GM12878 (cell line): ENCODE measurements at regions not wholly inside any gene's neighbourhood (a gene's known extent, or its start where the extent isn't known, plus 50 kb on each side); places are given as distances from the start of the nearest gene placed in this dataset.

ENCODE experiments used
- ATAC-seq: fragments of 200-7000 bp; cut with Tn5 transposase; 3 replicates; pipeline ENCODE4 v1.9.1; 2020; ENCODE audit warnings: mild to moderate bottlenecking, moderate library complexity
- BruUV-seq: library from RNA; stranded (reverse); fragments of 400-500 nt; replicated peaks from 2 replicates; lab custom pipeline; 2021; lab: Mats Ljungman, UMichigan
- CTCF ChIA-PET: fragments of 300-600 bp; sonication (Branson Sonifier 250); formaldehyde crosslinking; extraction: SDS; loops from one replicate; lab custom pipeline; 2021; ENCODE audit warnings: inconsistent platforms; lab: Yijun Ruan, JAX
- POLR2A ChIA-PET: fragments of 350-600 bp; formaldehyde crosslinking; extraction: SDS; loops from one replicate; lab custom pipeline; 2021; ENCODE audit warnings: inconsistent platforms; lab: Charles Lee
- RAD21 ChIA-PET: fragments of 300-600 bp; sonication (Branson Sonifier 250); formaldehyde crosslinking; loops from one replicate; lab custom pipeline; 2023; ENCODE audit warnings: antibody characterized with exemption; ENCODE audit not compliant: unreplicated experiment; lab: Charles Lee
- SMC1A ChIA-PET: fragments of 300-600 bp; sonication (Branson Sonifier 250); formaldehyde crosslinking; loops from one replicate; lab custom pipeline; 2023; ENCODE audit not compliant: unreplicated experiment, uncharacterized antibody; lab: Charles Lee
- DNase-seq: peaks from one replicate; pipeline ENCODE4 v3.0.0-alpha.2; 2011; ENCODE audit warnings: low read depth, low spot score
- FAIRE-seq: peaks from 3 replicates; lab custom pipeline; 2011; peaks lifted over from hg19 to GRCh38; lab: Jason Lieb, UNC
- H2AFZ ChIP-seq: 2 replicates; pipeline ENCODE4 v1.6.0; 2011; ENCODE audit warnings: low read depth, low read length, control low read depth; ENCODE audit not compliant: control insufficient read depth
- H3K27ac ChIP-seq: 2 replicates; pipeline ENCODE4 v1.5.1; 2011; ENCODE audit warnings: control low read depth; ENCODE audit not compliant: control insufficient read depth, insufficient read depth
- H3K27me3 ChIP-seq, 2 experiments: replicated peaks in 1 of 2; 2 replicates each; pipeline versions ENCODE4 v1.6.0 to v1.6.1; 2011; ENCODE audit warnings: low read length in 1 of 2; ENCODE audit not compliant: control insufficient read depth in 2 of 2, insufficient read depth in 2 of 2
- H3K36me3 ChIP-seq, 2 experiments: 2 replicates each; pipeline ENCODE4 v1.5.1; 2011; ENCODE audit warnings: low read length in 1 of 2; ENCODE audit not compliant: control insufficient read depth in 2 of 2, insufficient read depth in 2 of 2
- H3K4me1 ChIP-seq: 2 replicates; pipeline ENCODE4 v1.6.1; 2011; ENCODE audit warnings: mild to moderate bottlenecking, low read length, moderate library complexity, mixed read lengths; ENCODE audit not compliant: control insufficient read depth, insufficient read depth
- H3K4me2 ChIP-seq: 2 replicates; pipeline ENCODE4 v1.6.0; 2011; ENCODE audit warnings: control low read depth; ENCODE audit not compliant: control insufficient read depth, insufficient read depth
- H3K4me3 ChIP-seq: fragments of 200-600 bp; sonication (generic); 2 replicates; pipeline ENCODE4 v1.5.1; 2016
- H3K79me2 ChIP-seq: 2 replicates; pipeline ENCODE4 v1.6.0; 2011; ENCODE audit warnings: low read length; ENCODE audit not compliant: control insufficient read depth, insufficient read depth
- H3K9ac ChIP-seq: 2 replicates; pipeline ENCODE4 v1.8.0; 2011; ENCODE audit warnings: low read length, control low read depth, mixed read lengths; ENCODE audit not compliant: control insufficient read depth, insufficient read depth
- H3K9me3 ChIP-seq: replicated peaks from 3 replicates; pipeline ENCODE4 v1.5.1; 2011; ENCODE audit warnings: mild to moderate bottlenecking, low read length; ENCODE audit not compliant: control insufficient read depth, insufficient read depth
- H4K20me1 ChIP-seq: 2 replicates; pipeline ENCODE4 v1.6.0; 2011; ENCODE audit not compliant: control insufficient read depth, insufficient read depth
- CHD2 ChIP-seq: IDR thresholded peaks from 2 replicates; pipeline ENCODE4 v1.6.1; 2011; ENCODE audit warnings: low read depth, low read length, improper control_type of control experiment, borderline replicate concordance
- CUX1 ChIP-seq: IDR thresholded peaks from 2 replicates; pipeline ENCODE4 v1.6.1; 2012; ENCODE audit warnings: improper control_type of control experiment, low read depth, low read length; ENCODE audit not compliant: insufficient replicate concordance
- ESRRA ChIP-seq: IDR thresholded peaks from 2 replicates; pipeline ENCODE4 v1.6.1; 2012; ENCODE audit warnings: mild to moderate bottlenecking, low read length, improper control_type of control experiment
- SUPT20H ChIP-seq: IDR thresholded peaks from 2 replicates; pipeline ENCODE4 v1.6.1; 2011; ENCODE audit warnings: low read depth, mild to moderate bottlenecking, low read length, moderate library complexity, borderline replicate concordance; ENCODE audit not compliant: control insufficient read depth
- TCF3 ChIP-seq: IDR thresholded peaks from 2 replicates; pipeline ENCODE4 v1.6.1; 2012; ENCODE audit warnings: low read depth, mild to moderate bottlenecking, low read length, borderline replicate concordance; ENCODE audit not compliant: insufficient read depth
- ZBTB11 ChIP-seq: fragments of 450-650 bp; formaldehyde crosslinking; IDR thresholded peaks from 2 replicates; pipeline ENCODE4 v1.5.0; 2022; ENCODE audit warnings: mild to moderate bottlenecking, missing genetic modification characterization
- ZBTB4 ChIP-seq: fragments of 450-650 bp; formaldehyde crosslinking; IDR thresholded peaks from 2 replicates; pipeline ENCODE4 v1.4.0; 2022; ENCODE audit warnings: mild to moderate bottlenecking, moderate library complexity
- WGBS: methylation state at CpG from one replicate; pipeline ENCODE4 v1.1.6; 2016; ENCODE audit warnings: low lambda C conversion rate; ENCODE audit not compliant: insufficient replicate concordance, insufficient coverage; ENCODE audit errors: missing lambda C conversion rate; 5-methylcytosine and 5-hydroxymethylcytosine counted together
- in situ Hi-C: fragments of 300-500 bp; cut with MboI; formaldehyde crosslinking; loops from 9 replicates; pipeline ENCODE4 v1.14.3; 2018; ENCODE audit warnings: mixed read lengths
- intact Hi-C: fragments of 100-400 bp; cut with micrococcal nuclease; formaldehyde crosslinking; loops from one replicate; pipeline ENCODE4 v1.14.2; 2022; ENCODE audit not compliant: unreplicated experiment

- 38% methylated on average over 28 of the region's 28 CpGs for WGBS
- Histone ChIP-seq H3K4me2 (no peak overlapping the region), H3K36me3 (no peaks in the 10 kb centered on the region), H3K4me3 (no peak overlapping the region), H3K79me2 (no peaks in the 10 kb centered on the region), H3K9me3 (no peaks in the 10 kb centered on the region; the same call in 2 of the 3 replicates), H4K20me1 (no peaks in the 10 kb centered on the region), H2AFZ (no peak overlapping the region), H3K4me1 (no peaks in the 10 kb centered on the region), H3K9ac (no peak overlapping the region), H3K27ac (no peak overlapping the region), H3K27me3 (no peaks in the 10 kb centered on the region)
- SMC1A ChIA-PET = interaction anchor here (0.7 kb wide), 1 partner anchor 176 kb away, joined by 3 read pairs; no protein-coding TSS in a partner anchor
- CTCF ChIA-PET = no interaction called here
- DNase-seq (no peak), FAIRE-seq (no peak), ATAC-seq (no peak)
- intact Hi-C loops (no loop called here), in situ Hi-C loops (no loop called here)
- POLR2A ChIA-PET = no interaction called here
- RAD21 ChIA-PET = no interaction called here
- BruUV-seq = no TSS peak
- TF ChIP-seq TCF3 = no peak
- no peak for TF ChIP-seq CUX1
- TF ChIP-seq CHD2 = no peak
- no peak for TF ChIP-seq SUPT20H
- no peak for TF ChIP-seq ESRRA
- no peak for TF ChIP-seq ZBTB4 (CRISPR knock-in tag)
- TF ChIP-seq ZBTB11 = no peak
Observed at GRCh38 chr6:170187669-170188566, 103.0 kb downstream of the DLL1 start.
